Uterus (tissue), 2 donors: ENCODE measurements at regions not wholly inside any gene's neighbourhood (a gene's known extent, or its start where the extent isn't known, plus 50 kb on each side); places are given as distances from the start of the nearest gene placed in this dataset.

Experiments used
- POLR2A ChIP-seq, 2 donors: fragments of 450-650 bp; IDR thresholded peaks; one replicate each; pipeline ENCODE4 v1.6.1; 2016; ENCODE audit warnings: antibody characterized with exemption in 2 of 2, mild to moderate bottlenecking in 1 of 2, moderate library complexity in 1 of 2
- TF ChIP-seq, protein P1 (sequence below), 4 experiments: fragments of 200-600 bp in 2 of 4; fragments of 450-650 bp in 2 of 4; sonication (generic) in 2 of 4; IDR thresholded peaks; one replicate each; pipeline ENCODE4 v1.5.1; 2016 to 2019; ENCODE audit warnings: antibody characterized with exemption in 4 of 4, mild to moderate bottlenecking in 2 of 4, moderate library complexity in 1 of 4

DNA sequence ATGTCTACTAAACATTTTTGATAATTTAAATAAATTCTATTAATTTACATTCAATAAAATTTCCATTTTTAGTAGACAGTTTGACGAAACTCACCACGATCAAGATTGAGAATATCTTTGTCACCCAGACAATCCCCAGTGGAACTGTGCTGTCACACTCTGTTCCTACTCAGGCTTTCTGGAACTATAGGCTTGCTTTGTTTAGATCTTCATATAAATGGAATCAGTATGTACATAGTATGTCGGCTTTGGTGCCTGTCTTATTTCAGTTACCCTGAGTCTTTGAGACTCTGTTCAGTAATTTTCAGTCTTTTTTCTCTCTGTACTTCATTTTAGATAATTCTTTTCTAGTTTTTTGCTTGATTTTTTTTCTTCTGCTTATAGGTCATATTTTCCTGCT lies 163.5 kb upstream of the EMCN start:
- TF ChIP-seq, protein P1, sequence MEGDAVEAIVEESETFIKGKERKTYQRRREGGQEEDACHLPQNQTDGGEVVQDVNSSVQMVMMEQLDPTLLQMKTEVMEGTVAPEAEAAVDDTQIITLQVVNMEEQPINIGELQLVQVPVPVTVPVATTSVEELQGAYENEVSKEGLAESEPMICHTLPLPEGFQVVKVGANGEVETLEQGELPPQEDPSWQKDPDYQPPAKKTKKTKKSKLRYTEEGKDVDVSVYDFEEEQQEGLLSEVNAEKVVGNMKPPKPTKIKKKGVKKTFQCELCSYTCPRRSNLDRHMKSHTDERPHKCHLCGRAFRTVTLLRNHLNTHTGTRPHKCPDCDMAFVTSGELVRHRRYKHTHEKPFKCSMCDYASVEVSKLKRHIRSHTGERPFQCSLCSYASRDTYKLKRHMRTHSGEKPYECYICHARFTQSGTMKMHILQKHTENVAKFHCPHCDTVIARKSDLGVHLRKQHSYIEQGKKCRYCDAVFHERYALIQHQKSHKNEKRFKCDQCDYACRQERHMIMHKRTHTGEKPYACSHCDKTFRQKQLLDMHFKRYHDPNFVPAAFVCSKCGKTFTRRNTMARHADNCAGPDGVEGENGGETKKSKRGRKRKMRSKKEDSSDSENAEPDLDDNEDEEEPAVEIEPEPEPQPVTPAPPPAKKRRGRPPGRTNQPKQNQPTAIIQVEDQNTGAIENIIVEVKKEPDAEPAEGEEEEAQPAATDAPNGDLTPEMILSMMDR (IDR thresholded peaks at IDR 0.05), result no peak
- TF ChIP-seq POLR2A (IDR thresholded peaks at IDR 0.05), result no peak
